ENCODE measurements at regions not wholly inside any gene's neighbourhood (a gene's known extent, or its start where the extent isn't known, plus 50 kb on each side); places are given as distances from the start of the nearest gene placed in this dataset.
"Not testable (repeated sequence)": the region's sequence is repeated elsewhere in the genome, so short reads cannot be mapped to it uniquely, and the experiment has no call there.

DNA sequence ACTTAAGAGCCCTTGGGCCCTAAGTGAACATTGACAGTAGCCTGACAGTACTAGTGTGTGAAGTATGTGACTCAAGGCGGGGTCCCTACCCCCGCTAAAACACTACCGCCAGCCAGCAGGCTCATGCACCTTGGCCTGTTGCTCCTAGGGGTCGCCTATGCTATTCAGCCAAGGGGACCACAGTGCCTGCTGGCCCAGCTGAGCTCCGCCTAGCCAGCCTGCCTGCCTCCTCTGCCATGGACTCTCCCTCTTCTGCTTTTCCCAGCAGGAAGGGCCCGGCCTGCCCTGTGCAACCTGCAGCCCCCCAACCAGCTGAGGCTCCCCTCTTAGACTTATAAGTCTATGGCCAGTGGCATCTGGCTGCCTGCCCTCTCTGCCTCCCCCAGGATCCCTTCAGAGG is 193.1 kb downstream of the MSX2 start:
- TF ChIP-seq, protein P1, sequence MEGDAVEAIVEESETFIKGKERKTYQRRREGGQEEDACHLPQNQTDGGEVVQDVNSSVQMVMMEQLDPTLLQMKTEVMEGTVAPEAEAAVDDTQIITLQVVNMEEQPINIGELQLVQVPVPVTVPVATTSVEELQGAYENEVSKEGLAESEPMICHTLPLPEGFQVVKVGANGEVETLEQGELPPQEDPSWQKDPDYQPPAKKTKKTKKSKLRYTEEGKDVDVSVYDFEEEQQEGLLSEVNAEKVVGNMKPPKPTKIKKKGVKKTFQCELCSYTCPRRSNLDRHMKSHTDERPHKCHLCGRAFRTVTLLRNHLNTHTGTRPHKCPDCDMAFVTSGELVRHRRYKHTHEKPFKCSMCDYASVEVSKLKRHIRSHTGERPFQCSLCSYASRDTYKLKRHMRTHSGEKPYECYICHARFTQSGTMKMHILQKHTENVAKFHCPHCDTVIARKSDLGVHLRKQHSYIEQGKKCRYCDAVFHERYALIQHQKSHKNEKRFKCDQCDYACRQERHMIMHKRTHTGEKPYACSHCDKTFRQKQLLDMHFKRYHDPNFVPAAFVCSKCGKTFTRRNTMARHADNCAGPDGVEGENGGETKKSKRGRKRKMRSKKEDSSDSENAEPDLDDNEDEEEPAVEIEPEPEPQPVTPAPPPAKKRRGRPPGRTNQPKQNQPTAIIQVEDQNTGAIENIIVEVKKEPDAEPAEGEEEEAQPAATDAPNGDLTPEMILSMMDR (conservative IDR thresholded peaks at IDR 0.05; ENCODE audit: low read depth, low read length) = not testable (repeated sequence)
- TF ChIP-seq EZH2 (IDR thresholded peaks at IDR 0.05; ENCODE audit: low read length, unreplicated experiment) = not testable (repeated sequence)
